Endometrium (tissue), 2 donors: ENCODE measurements at regions not wholly inside any gene's neighbourhood (a gene's known extent, or its start where the extent isn't known, plus 50 kb on each side); places are given as distances from the start of the nearest gene placed in this dataset.

ENCODE experiments used
- FAIRE-seq: peaks from 2 replicates; lab custom pipeline; 2012; peaks lifted over from hg19 to GRCh38; lab: Jason Lieb, UNC
- donor health status: control.
- donor health status: control.

DNA sequence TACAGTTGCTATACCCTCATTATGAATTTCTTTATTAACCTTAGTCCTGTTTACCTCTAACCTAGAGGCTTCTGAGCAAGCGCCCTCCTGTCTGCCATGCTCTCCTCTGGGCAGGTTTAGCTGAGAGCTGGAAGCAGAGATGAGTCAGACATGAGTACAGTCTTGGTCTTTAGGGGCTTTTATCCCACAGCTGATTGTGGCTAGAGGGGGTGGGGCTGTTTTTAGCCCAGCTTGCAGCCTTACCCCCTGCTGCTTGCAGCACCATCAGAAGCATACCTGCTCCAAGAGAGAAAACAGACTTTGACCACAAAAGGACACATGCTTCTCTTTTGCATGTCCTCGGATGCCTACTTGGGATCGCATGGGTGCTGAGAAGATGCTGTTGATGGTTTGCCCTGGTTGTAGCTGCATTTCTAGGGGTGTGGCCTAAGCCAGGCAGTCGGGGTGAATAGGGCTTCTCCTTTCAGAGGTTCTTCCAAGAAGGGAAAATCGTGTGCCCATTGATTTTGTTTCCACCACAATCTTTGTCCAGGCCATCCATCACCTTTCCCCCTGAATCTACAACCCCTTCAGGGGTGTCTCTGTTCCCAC lies 115.0 kb upstream of the LGALSL start:
- FAIRE-seq = no peak

DNA sequence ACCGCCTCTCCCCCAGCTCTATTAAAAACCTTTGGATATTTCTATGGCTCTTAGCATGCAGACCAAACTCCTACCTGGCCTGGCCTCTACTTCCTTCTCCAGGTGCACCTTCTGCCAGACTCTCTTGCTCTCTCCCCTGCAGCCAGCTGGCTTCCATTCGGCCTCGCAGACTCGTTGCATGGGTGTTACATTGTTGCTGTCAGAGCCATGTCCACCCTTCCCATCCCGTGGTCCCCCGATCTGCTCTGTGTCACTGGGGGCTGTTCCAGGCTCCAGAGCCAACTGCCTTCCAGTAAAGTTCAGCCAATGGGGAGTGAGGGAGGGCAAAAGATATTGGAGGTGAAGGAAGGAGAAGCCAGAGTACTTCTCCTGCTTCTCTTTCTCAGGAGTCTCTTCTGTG lies 112.5 kb upstream of the LGALSL start:
- FAIRE-seq = no peak

DNA sequence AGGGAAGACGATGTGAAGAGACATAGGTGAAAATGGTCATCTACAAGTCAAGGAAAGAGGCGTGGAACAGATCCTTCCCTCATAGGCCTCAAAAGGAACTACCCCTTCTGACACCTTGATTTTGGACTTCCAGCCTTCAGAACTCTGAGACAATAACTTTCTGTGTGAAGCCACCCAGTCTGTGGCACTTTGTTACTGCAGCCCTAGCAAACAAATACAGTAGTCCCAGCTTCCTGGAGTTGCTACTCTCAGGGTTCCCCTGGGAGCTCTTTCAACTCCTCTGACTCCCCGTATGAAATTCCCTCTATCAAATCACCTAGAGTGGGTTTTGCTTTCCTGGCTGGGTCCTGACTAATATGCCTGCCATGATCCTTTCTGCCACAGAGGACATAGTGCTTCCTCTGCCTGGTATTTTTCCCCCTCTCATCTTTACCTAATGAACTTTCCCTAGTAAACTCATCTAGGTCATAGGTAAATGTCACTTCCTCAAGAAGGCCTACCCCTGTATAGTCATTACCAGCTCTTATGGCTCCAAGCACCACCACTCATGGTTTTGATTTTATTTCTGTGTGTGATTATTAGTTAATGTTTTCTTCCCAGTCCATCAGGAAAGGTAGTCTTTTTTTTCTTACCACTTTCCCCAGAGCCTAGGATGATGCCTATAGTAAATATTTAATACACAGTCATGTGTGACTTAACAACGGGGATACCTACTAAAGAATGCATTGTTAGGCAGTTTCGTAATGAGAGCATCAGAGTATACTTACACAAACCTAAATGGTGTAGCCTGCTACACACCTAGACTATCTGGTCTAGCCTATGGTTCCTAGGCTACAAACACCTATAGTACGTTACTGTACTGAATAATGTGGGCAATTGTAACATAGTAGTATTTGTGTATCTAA lies 111.5 kb upstream of the LGALSL start:
- FAIRE-seq = no peak

DNA sequence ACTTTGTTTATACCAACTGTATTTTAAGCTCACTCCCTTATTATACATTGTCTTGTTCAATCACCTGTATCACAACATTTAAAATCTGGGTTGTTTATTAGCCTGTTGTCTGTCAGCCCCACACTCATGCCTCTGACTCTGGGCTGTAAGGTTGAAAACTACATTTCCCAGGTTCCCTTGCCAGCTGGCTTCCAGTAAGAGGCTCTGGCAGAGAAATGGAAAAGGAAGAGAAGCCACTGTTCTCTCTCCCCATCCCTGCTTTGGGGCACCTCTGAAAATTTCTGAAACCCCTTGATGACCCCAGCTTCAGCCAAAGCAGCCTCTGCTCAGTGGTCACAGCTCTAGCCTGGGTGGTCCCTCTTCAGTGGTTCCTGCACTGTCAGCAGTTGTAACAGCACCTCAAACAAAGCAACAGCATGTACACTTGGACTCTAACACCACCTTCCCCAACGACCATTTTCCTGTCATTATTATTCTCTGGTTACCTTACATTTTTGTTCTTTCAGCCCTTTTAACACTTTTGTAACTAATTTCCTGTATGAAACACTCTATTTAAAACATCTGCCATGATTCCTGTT lies 108.9 kb upstream of the LGALSL start:
- no peak for FAIRE-seq

DNA sequence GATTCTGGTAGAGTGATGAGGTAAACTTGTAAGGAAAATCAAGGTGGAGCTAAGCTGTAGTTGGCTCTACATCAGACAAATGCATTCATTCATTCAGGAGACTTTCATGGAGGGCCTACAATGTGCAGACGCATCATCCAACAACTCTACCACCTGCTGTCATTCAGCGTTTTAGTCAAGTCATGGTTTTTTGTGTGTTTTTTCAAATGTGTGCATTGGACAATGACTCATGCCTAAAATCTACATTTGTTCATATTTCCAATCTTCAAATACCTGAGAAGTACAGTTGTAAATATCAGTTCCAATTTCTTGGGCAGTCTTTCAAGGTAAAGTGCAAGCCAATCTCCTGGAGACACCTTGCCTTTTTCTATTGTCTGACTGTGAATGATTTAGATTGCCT lies 108.0 kb upstream of the LGALSL start:
- FAIRE-seq = no peak

DNA sequence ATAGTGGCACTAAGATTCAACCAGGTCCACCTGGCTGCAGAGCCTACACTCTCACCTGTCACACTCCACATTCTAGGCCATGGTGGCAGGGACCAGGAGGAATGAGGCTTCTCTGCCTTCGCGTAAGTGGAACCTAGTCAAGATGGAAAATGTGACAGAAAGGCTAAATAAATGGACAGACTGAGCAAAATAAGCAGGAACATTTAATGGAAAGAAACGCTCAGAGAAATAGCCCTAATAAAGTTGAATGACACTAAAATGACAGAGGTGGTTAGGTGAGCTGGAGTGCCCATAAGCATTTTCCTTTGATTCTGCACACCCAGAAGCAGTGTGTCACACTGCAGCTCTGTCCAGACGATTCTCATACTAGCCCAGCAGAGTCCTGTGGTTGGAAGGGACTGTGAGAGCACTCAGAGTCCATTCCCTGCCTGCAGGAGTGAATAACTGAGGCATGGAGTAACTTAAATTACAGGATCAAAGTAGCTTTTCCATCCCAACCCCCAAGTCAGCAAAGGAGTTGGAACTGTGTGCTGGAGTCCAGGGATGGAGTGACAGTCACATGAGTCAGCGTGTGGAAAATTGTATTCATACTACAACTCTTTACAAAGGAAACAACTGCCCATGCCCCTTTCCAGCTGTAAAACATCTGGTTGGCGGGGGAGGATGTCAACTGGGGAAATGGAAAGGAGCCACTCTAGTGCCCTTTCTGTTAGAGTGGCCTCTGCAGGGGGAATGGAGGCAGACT lies 105.4 kb upstream of the LGALSL start:
- no peak for FAIRE-seq

DNA sequence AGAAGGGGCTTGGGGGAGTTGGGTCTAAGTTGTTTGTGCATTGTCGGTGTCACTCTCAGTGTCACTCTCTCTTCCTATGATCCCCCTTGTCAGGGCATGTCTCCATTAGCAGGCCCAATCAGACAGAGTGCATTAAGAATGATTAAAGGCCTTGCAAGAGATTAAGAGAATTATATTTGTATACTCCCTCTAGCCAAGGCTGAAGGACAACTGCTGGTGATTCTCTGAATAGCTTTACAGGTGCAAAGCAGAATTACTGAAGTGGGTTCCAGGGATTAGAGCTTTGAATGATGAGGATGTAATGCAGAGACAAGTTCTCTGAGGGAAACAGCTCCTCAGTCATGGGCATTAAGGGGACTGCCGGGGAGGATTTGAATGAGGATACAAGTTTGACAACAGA lies 104.8 kb upstream of the LGALSL start:
- FAIRE-seq = no peak

DNA sequence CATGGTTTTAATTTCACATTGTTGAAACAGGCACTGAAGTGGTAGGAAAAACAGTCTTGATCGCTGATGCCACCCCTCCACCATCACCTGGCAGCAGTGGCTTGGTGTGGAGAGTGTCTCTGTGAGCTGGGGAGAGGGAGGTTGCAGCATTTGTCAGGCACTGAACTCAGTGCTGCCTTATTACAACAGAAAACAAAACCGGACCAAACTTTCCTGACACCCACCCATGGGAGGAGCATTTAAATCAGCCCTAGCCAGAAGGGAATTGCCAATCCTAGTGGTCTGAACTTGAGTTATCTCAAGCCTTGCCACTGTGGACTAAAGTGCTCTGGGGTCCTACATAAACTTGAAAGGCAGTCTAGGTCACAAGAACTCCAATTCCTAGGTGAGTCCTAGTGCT lies 103.0 kb upstream of the LGALSL start:
- no peak for FAIRE-seq

DNA sequence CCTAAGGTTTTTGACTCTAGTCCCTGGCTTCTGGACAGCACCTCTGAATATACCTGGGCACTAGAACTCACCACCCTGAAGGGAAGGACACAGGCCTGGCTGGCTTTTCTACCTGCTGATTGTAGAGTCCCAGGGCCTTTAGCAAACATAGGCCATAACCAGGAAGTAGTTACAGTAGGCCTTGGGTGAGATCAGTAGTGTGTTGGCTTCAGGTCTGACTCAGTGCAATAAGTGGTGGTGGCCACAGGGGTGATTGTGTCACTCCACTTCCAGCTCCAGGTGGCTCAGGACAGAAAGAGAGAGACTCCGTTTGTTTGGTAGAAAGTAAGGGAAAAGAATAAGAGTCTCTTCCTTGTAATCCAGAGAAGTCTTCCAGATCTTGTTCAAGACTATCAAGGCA lies 101.7 kb upstream of the LGALSL start:
- no peak for FAIRE-seq

DNA sequence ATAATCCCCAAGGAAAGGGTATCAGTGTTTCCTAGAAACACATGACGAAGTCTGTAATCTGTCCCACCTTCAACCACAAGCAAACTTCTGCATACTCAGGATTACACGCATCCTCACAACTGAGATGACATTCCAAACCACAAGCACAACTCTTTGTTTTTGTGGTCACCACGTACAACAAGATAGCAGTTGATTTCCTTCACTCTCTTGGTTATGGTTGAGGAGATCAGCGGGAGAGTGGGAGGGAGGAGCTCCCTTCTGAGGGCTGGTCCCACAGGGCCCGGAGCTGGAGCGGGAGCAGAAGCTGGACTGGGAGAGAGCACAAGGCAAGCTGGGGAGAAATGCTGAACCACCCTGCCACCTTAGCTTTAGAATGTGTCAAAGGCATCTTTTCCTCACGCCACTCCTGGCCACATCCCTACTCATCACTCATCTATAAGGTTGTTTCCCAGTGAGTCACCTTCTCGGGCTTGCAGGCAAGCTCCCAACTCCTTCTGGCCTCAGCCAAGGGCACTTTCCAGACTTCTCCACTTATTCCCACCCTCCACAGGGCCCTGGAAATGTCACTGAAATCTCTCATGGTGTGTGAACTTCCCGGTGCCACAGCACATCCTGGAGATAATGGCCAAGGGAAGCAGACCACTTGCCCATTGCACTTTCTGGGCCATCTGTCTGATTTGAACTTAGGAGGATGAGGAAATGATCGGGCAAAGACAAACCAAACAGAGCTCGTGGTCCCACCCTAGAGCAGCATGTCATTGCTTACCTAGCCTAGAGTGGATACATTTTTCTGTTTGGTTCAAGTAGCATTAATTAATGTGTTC lies 98.9 kb upstream of the LGALSL start:
- FAIRE-seq = no peak

DNA sequence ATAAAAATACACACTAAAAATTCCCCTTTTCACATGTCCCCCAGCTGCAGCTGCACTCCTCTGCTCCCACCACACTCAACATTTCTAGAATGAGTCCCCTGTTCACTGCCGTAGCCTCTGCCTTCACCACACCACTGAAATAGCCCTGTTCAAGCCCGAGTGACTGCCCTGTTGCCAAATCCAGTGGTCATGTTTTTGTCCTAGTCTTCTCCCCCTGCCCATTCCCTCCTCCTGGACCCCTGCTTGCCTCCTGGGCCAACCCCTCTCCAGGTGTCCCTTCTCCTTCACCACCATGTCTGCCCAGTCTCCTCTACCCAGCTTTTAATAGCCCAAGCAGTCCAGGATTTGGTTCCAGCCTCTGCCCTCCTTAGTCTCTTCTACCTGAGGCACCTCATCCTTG lies 97.1 kb upstream of the LGALSL start:
- FAIRE-seq = no peak

DNA sequence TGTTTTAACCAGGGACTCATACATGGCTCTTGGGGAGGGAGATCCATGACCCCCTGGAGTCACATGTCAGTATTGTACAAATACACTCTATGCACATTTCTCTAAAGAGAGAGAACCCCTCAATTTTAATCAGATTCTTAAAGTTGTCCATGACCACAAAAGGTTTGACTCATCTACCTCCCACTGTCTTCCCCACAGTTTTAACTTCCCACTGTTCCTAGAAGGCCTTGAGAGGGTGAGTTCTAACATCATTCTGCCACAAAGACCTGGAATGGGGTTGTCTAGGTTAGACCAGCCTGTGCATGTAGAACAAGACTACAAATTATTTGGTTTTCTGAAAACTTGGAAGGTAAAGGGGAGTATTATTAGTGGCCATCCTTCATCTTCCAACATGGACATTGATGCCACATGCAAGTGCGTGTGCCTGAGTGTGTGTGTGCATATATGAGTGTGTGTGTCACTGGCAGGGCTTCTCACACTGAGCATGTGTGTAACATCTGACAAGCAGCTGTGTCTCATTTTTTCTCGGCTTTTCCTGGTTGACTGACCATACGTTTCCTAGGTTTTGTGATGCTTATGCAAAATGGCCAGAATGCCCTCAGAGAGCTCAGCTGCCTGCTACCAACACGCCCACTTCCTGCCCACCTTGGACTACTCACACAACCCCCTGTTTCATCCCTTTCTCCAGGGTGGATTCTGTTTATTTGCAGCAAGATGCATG lies 94.6 kb upstream of the LGALSL start:
- no peak for FAIRE-seq

DNA sequence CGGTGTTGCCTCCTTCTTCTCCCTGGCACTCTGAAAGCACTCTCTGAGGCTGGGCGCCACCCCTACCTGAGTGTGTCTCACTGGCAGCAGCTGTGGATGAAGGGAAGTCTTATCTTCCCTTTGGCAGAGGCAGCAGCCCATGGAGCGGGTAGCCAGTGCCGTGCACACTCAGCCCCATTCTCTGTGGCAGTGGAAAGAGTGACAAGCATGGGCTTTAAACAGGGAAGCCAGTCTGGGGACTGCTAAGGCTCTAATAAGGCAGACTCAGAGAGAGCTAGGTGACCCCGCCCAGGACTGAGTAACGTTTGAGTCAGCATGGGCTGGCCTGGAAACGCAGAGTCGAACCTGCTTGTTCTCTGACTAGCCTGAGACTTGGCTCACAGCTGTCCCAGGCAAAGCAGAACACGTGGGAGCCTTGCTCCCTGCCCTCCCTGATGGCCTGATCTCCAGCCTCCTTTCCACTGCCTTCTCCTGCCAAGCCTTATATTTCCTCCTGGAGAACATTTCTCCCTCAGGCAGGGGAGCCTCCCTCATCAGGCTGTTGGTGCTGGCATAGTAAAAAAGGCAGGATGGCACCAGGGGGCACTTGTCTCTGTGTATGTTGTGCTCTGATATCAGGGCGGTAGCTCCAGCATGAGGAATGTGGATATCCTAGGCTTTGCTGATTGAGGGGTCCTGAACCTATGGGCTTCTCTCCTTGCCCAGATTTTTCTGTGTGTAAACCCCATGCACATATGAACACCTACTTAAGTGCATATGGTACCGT lies 93.9 kb upstream of the LGALSL start:
- FAIRE-seq = no peak

DNA sequence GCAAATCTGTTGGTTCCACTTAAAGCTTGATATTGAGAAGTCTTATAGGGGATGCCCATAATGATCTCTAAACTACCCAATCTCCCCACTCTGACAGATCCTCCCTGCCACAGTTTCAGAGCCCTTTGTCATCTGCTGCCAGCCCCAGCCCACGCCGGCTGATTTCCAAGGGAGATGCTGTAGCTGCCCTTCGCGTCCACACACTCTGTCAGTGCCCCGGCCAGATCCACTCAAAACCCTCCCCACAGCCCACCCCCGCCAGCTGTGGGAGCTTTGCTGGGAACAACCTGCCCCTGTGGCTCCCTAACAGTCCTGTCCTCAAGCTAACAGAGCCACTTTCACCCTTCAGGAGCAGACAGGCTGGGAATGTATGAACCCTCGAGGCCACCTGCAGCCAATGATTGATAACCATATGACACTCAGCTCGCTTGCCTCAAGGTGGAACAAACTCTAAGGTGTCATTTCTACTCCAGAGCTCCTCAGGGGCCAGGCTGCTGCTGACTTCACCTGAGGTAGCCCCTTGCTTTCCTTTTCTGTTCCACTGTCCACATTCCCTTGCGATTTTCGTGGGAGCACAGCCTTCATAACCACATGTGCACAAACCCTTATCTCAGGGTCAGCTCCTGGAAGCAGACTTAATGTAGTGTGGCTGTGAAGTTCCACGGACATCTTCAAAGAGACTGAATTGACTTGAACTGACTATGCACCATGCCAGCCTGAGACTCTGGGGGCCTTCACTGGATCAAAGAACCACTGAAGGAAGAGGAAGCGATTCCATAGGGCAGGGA lies 92.6 kb upstream of the LGALSL start:
- no peak for FAIRE-seq

DNA sequence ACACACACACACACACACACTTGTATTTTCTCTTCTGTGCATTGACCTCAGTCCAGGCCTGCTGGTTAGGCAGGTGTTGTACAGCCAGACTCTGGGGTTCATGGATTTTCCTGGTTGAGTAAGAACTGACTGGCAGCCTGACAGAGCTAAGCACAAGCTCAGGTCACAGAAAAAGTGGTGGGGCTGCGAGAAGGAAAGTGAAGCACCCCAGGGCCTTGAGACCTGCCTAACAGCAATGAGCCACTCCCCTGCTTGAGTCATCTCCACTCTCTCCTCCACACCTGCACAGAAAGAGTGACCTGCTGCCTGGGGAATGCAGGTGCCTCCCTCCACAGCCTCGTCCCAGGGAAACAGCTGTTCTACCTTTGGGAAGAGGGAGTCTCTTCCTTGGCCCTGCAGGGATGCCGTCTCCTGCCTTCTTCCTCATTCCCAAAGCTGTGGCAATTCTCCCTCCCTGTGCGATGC lies 91.4 kb upstream of the LGALSL start:
- FAIRE-seq = no peak

DNA sequence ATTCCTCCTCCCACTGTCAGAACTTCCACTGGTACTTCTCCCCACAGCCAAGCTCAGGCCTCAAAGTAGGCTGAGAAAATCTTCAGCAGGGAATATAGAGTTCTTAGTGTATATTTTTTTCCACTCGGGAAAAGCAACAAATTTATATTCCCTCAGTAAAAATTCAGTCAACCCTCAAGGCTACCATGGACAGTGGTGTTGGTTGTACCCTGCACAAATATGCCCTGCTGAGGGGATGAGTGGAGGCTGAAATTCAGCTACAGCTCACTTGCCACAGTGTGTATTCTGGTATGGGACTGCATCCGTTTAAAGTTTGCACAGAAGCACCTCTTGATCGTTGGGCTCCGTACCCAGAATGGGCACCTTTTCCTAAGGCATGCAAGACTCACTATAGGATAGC lies 90.8 kb upstream of the LGALSL start:
- FAIRE-seq = no peak

DNA sequence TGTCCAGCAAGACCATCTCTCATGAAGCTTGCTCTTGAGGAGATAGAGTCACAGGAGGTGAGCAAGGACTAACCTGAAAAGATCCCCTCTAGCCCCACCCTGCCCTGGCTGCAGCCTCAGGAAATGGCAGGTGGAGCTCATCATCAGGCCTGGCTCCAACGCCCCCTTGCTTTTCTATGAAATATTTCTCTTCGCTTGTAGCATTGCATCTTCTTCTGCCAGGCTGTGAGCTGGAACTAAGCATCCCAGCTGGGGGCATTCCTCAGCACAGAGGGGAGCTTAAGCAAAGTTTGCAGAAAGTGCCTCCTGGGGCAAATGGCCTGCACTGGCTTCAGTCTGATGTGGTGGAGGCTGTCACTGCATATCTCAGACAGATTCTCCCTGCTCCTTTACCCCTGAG lies 90.1 kb upstream of the LGALSL start:
- FAIRE-seq = no peak

DNA sequence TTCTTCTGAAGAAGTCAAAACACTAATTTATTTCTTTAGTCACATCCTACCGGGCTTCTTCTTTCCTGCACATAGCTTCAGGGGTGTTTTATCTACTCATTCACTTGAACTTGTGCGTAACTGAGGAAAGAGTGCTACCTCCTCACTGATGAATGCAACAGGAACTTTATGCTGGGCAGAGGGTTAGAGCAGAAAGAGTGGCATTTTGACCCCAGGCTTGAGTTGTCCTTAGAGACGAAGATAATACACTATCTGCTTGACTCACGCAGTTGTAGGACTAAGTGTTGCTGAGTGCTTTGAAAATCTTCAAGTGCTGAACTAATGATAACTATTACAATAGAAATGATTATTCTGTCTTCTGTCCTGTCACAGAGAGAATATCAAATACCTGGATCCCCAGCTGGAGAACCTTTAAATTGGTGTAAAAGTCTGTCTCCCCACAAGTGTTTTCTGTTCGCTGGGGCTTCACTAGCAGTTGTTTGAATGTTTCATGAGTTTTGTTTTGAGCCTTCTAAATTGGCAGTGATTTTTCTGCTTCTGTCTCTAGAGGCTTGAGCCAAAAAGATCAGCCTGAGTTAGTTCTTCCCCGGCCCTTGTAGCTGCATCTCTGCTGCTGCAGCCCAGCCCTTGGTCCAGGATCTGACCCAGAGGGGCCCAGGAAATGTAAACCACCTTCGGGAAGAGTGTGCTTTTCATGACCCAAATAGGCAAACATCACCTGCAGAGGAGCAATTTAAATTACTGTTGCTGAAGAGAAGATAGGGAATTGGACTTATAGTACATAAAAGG lies 86.3 kb upstream of the LGALSL start:
- FAIRE-seq = no peak

DNA sequence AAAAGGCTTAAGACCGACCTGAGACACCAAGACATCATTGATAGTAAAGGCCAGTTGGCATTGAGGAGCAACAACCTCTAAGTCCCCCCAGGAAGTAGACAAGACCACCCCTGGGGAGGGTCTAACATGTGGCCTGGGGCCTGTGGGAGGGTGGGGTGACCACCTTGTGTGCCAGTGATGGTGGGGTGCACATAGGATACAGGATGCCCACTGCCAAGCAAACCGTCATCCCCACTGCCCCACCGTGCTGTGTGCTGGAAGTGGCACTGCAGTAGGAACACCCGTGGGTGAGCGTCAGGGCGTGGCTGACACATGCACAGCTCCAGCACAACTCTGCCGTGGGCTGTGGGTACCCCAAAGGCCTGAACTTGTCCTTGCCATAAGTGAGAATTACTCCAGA lies 84.3 kb upstream of the LGALSL start:
- no peak for FAIRE-seq
